Right hindlimb (tissue), 1 donor: ENCODE measurements at regions not wholly inside any gene's neighbourhood (a gene's known extent, or its start where the extent isn't known, plus 50 kb on each side); places are given as distances from the start of the nearest gene placed in this dataset.

Source experiments
- DNase-seq: peaks from one replicate; pipeline ENCODE4 v3.0.0-alpha.2; 2018

DNA sequence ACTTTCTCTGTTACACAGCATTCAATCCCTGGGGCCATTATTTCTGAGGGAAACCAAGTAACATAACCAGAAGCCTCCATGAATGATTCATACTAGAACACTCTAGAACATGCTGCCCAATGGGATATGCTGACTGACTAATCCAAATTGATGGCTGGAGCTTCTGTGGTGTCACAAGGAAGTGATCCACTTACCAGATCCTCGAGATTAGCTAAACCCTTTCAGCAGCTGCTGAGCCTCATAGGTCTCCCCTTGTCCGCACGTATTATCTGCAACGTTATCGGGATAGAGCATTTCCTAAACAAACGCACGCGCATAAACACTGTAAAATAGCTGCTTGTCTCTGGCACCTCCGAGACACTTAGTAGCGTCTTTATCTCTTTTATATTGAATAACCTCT is 61.2 kb upstream of the PROK2 start:
- no peak for DNase-seq

DNA sequence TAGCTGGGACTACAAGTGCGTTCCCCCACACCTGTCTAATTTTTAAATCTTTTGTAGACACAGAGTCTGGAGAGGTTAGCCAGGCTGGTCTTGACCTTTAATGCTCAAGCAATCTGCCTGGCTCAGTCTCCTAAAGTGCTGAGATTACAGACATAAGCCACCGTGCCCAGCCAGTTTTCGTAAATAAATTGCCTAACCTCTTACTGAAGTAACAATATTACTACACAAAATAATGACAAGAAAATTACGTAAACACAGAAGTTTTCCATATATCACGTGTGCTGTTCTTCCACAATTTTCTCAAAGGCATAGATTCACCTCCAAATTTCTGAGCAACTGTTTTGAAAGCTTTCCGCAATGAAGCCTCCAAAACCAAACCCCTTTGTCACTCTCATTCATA is 58.1 kb upstream of the PROK2 start:
- no peak for DNase-seq

DNA sequence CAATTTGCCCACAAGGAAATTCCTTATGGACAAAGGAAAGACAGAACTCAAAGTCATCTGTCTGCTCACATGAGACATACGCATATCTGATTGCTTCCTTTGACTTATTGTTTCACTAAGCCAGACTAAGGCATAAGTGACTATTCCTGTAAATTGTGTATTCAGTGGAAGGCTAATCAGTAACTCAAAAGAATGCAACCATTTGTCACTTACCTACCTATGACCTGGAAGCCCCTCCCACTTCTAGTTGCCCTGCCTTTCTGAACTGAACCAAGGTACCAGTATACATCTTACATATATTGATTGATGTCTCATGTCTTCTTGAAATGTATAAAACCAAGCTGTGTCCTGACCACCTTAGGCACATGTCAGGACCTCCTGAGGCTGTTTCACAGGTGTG is 53.5 kb upstream of the PROK2 start:
- DNase-seq = no peak
